Keratinocyte (primary cell): ENCODE measurements at regions not wholly inside any gene's neighbourhood (a gene's known extent, or its start where the extent isn't known, plus 50 kb on each side); places are given as distances from the start of the nearest gene placed in this dataset.

Source experiments
- EZH2 ChIP-seq: IDR thresholded peaks from one replicate; pipeline ENCODE4 v1.6.1; 2012; ENCODE audit warnings: inconsistent platforms, mild to moderate bottlenecking, low read length, moderate library complexity
- TF ChIP-seq, protein P1 (sequence below), 3 experiments: IDR thresholded peaks in 1 of 3; conservative IDR thresholded peaks in 1 of 3; optimal IDR thresholded peaks in 1 of 3; 2 replicates in 2 of 3; 3 replicates in 1 of 3; pipeline versions ENCODE3 to v1.5.1; 2011; ENCODE audit warnings: low read length in 3 of 3, mild to moderate bottlenecking in 3 of 3, moderate library complexity in 2 of 3, control low read depth in 1 of 3, inconsistent platforms in 1 of 3; ENCODE audit not compliant: insufficient read depth in 2 of 3; ENCODE audit errors: extremely low read depth in 1 of 3

DNA sequence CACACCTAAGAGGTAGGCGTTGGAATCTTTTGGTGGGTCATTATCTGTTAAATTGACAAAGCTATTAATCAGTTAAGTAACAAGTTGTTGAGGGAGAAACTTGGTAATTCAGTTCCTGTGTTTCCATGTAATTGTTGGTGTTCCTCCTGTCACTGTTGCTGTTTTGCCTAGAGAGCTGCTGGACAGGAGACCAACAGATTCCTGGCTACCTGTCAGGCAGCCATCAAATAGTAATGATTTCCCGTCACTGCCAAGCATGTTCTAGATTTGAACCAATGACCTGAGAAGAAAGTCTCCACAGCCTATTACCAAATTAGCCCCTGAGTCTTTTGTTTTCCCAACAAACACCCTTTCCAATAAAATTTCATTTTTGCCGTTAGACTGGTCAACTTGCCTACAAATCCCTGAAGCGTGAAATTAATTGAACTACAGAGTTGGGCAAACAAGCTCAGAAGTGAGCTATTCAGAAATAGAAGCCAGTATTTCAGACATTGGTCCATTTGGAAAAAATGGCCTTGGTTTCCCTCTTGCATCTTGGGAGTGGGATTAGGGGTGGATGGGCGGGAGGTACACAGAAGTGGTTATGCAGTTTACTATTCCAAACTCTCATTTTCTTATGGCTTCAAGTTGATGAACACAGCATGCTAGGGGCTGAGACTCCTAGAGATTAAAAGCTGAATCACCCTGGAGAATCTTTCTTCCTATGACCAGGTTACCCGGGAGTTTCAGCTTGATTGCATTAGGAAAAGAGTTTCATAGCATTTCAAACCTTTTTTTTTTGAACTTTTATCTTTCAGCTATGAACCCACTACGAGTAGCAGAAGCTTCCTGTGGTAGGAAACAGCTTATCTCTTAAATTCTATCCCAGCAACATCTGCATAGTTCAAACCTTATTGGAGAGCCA is 262.8 kb upstream of the MAF start:
- TF ChIP-seq, protein P1, sequence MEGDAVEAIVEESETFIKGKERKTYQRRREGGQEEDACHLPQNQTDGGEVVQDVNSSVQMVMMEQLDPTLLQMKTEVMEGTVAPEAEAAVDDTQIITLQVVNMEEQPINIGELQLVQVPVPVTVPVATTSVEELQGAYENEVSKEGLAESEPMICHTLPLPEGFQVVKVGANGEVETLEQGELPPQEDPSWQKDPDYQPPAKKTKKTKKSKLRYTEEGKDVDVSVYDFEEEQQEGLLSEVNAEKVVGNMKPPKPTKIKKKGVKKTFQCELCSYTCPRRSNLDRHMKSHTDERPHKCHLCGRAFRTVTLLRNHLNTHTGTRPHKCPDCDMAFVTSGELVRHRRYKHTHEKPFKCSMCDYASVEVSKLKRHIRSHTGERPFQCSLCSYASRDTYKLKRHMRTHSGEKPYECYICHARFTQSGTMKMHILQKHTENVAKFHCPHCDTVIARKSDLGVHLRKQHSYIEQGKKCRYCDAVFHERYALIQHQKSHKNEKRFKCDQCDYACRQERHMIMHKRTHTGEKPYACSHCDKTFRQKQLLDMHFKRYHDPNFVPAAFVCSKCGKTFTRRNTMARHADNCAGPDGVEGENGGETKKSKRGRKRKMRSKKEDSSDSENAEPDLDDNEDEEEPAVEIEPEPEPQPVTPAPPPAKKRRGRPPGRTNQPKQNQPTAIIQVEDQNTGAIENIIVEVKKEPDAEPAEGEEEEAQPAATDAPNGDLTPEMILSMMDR (optimal IDR thresholded peaks at IDR 0.05 in 1 of 3, IDR thresholded peaks at IDR 0.05 in 1 of 3, conservative IDR thresholded peaks at IDR 0.05 in 1 of 3; ENCODE audit: extremely low read depth in 1 of 3, insufficient read depth in 2 of 3, low read length in 3 of 3) = no peak
- no peak for TF ChIP-seq EZH2
